B cell (primary cell): ENCODE measurements at regions not wholly inside any gene's neighbourhood (a gene's known extent, or its start where the extent isn't known, plus 50 kb on each side); places are given as distances from the start of the nearest gene placed in this dataset.

ENCODE experiments used
- ATAC-seq: fragments of 200-7000 bp; cut with Tn5 transposase; one replicate; pipeline ENCODE4 v1.10.0; 2021; ENCODE audit warnings: low read depth, mild to moderate bottlenecking, moderate number of reproducible peaks, moderate library complexity
- CTCF ChIA-PET: fragments of 350-600 bp; sonication (Branson Sonifier 250); formaldehyde crosslinking; loops from one replicate; lab custom pipeline; 2021; ENCODE audit warnings: antibody characterized with exemption, inconsistent platforms; lab: Charles Lee
- POLR2A ChIA-PET: fragments of 350-600 bp; sonication (Branson Sonifier 250); formaldehyde crosslinking; loops from one replicate; lab custom pipeline; 2021; ENCODE audit warnings: antibody characterized with exemption; lab: Charles Lee
- DNase-seq: peaks from one replicate; pipeline ENCODE4 v3.0.0; 2013
- H2AFZ ChIP-seq: 2 replicates; pipeline ENCODE4 v1.6.1; 2012; ENCODE audit warnings: mild to moderate bottlenecking, low read depth, low read length; ENCODE audit not compliant: insufficient read depth, poor library complexity, severe bottlenecking
- H3K27ac ChIP-seq, 2 donors: 1 replicate in 1 of 2; 2 replicates in 1 of 2; pipeline ENCODE4 v1.5.1; 2012 to 2013; ENCODE audit warnings: low read length in 2 of 2, mild to moderate bottlenecking in 2 of 2, moderate library complexity in 1 of 2
- H3K27me3 ChIP-seq, 4 experiments: fragments of 200-600 bp in 1 of 4; sonication (generic) in 1 of 4; replicated peaks in 1 of 4; 1 replicate in 2 of 4; 2 replicates in 2 of 4; pipeline versions ENCODE4 v1.6.1 to v1.7.0; 2013 to 2016; ENCODE audit warnings: low read length in 3 of 4, mild to moderate bottlenecking in 2 of 4, mixed read lengths in 1 of 4, moderate library complexity in 1 of 4; ENCODE audit not compliant: insufficient read depth in 4 of 4, control insufficient read depth in 3 of 4; ENCODE audit errors: control extremely low read depth in 1 of 4
- H3K36me3 ChIP-seq, 2 experiments: replicated peaks in 1 of 2; 1 replicate in 1 of 2; 2 replicates in 1 of 2; pipeline versions ENCODE4 v1.6.1 to v1.7.1; 2013; ENCODE audit warnings: low read length in 1 of 2; ENCODE audit not compliant: insufficient read depth in 2 of 2, control insufficient read depth in 1 of 2; ENCODE audit errors: control extremely low read depth in 1 of 2, extremely low read depth in 1 of 2
- H3K4me1 ChIP-seq, 2 donors: fragments of 200-600 bp in 1 of 2; sonication (generic) in 1 of 2; 1 replicate in 1 of 2; 2 replicates in 1 of 2; pipeline versions ENCODE4 v1.5.1 to v1.6.1; 2013 to 2017; ENCODE audit warnings: low read length in 2 of 2; ENCODE audit not compliant: control insufficient read depth in 2 of 2, insufficient read depth in 2 of 2
- H3K4me2 ChIP-seq: replicated peaks from 2 replicates; pipeline ENCODE3; 2012; ENCODE audit warnings: mild to moderate bottlenecking, low read depth, low read length; ENCODE audit not compliant: poor library complexity, severe bottlenecking
- H3K4me3 ChIP-seq, 5 experiments: fragments of 200-600 bp in 1 of 5; sonication (generic) in 1 of 5; 1 replicate in 3 of 5; 2 replicates in 2 of 5; pipeline versions ENCODE4 v1.5.1 to v1.7.0; 2011 to 2016; ENCODE audit warnings: low read length in 4 of 5, mild to moderate bottlenecking in 4 of 5, low read depth in 2 of 5, control low read depth in 1 of 5, moderate library complexity in 1 of 5; ENCODE audit not compliant: insufficient read depth in 1 of 5; ENCODE audit errors: control extremely low read depth in 1 of 5, extremely low read depth in 1 of 5
- H3K79me2 ChIP-seq: fragments of 200-600 bp; sonication (generic); one replicate; pipeline ENCODE4 v1.6.0; 2016; ENCODE audit warnings: low read length; ENCODE audit not compliant: control insufficient read depth, insufficient read depth
- H3K9ac ChIP-seq: fragments of 200-600 bp; sonication (generic); 2 replicates; pipeline ENCODE4 v1.6.1; 2017; ENCODE audit warnings: mild to moderate bottlenecking, low read length, moderate library complexity
- H3K9me3 ChIP-seq, 3 donors: one replicate each; pipeline versions ENCODE4 v1.6.1 to v1.7.1; 2013; ENCODE audit warnings: low read length in 2 of 3; ENCODE audit not compliant: control insufficient read depth in 2 of 3, insufficient read depth in 1 of 3; ENCODE audit errors: control extremely low read depth in 1 of 3
- H4K20me1 ChIP-seq: 2 replicates; pipeline ENCODE4 v1.6.0; 2012; ENCODE audit warnings: mild to moderate bottlenecking, low read length; ENCODE audit not compliant: insufficient read depth, control insufficient read depth, poor library complexity, severe bottlenecking
- H3K27ac Mint-ChIP-seq: one replicate; pipeline ENCODE4 v1.8.0; 2021; ENCODE audit warnings: mixed read lengths
- H3K27me3 Mint-ChIP-seq: one replicate; pipeline ENCODE4 v1.8.0; 2021; ENCODE audit warnings: mixed read lengths
- H3K4me1 Mint-ChIP-seq: one replicate; pipeline ENCODE4 v1.8.0; 2021; ENCODE audit warnings: mixed read lengths
- H3K4me3 Mint-ChIP-seq: one replicate; pipeline ENCODE4 v1.8.0; 2021; ENCODE audit warnings: mixed read lengths
- H3K9me3 Mint-ChIP-seq: one replicate; pipeline ENCODE4 v1.8.0; 2022; ENCODE audit warnings: mixed read lengths; ENCODE audit not compliant: insufficient read depth
- EZH2 ChIP-seq: IDR thresholded peaks from 2 replicates; pipeline ENCODE4 v1.6.1; 2012; ENCODE audit warnings: borderline replicate concordance, low read depth, mild to moderate bottlenecking, moderate library complexity, low read length; ENCODE audit not compliant: insufficient read depth, poor library complexity, severe bottlenecking
- WGBS: methylation state at CpG from one replicate; pipeline ENCODE4 v1.1.5; 2013; ENCODE audit warnings: missing lambda C conversion rate; ENCODE audit not compliant: insufficient coverage; 5-methylcytosine and 5-hydroxymethylcytosine counted together
- intact Hi-C: fragments of 100-400 bp; cut with micrococcal nuclease; formaldehyde crosslinking; loops from one replicate; pipeline ENCODE4 v1.10.0; 2022
- TF ChIP-seq, protein P1 (sequence below): fragments of 200-600 bp; IDR thresholded peaks from one replicate; pipeline ENCODE4 v1.8.0; 2022; ENCODE audit warnings: antibody characterized with exemption, mild to moderate bottlenecking

- TF ChIP-seq, protein P1, sequence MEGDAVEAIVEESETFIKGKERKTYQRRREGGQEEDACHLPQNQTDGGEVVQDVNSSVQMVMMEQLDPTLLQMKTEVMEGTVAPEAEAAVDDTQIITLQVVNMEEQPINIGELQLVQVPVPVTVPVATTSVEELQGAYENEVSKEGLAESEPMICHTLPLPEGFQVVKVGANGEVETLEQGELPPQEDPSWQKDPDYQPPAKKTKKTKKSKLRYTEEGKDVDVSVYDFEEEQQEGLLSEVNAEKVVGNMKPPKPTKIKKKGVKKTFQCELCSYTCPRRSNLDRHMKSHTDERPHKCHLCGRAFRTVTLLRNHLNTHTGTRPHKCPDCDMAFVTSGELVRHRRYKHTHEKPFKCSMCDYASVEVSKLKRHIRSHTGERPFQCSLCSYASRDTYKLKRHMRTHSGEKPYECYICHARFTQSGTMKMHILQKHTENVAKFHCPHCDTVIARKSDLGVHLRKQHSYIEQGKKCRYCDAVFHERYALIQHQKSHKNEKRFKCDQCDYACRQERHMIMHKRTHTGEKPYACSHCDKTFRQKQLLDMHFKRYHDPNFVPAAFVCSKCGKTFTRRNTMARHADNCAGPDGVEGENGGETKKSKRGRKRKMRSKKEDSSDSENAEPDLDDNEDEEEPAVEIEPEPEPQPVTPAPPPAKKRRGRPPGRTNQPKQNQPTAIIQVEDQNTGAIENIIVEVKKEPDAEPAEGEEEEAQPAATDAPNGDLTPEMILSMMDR: no peak
- no peak for TF ChIP-seq EZH2
- CTCF ChIA-PET: interaction anchor here (0.6 to 2.6 kb wide), 2 partner anchors 15 to 597 kb away, joined by 3 to 13 read pairs; no protein-coding TSS in a partner anchor
- ATAC-seq (no peak), DNase-seq (no peak)
- Mint-ChIP-seq H3K4me1 (peaks cover 4% of the 10 kb centered on the region), H3K9me3 (no peaks in the 10 kb centered on the region), H3K4me3 (no peak overlapping the region), H3K27ac (no peak overlapping the region), H3K27me3 (peaks cover 17% of the 10 kb centered on the region)
- intact Hi-C loops: no loop called here
- peaks cover 0 to 6% of the 10 kb centered on the region in 2 donors for H3K4me1 ChIP-seq
- H3K27me3 ChIP-seq: peaks cover 0 to 6% (median 1%) of the 10 kb centered on the region in 4 experiments
- H3K4me2 ChIP-seq: no peak overlapping the region
- no peak overlapping the region for H3K27ac ChIP-seq
- H3K79me2 ChIP-seq: no peaks in the 10 kb centered on the region
- H3K4me3 ChIP-seq: no peak overlapping the region
- H3K9ac ChIP-seq: no peak overlapping the region
- no peak overlapping the region for H2AFZ ChIP-seq
- no peaks in the 10 kb centered on the region for H3K36me3 ChIP-seq
- POLR2A ChIA-PET: no interaction called here
- peaks cover 0 to 12% (median 0%) of the 10 kb centered on the region in 3 donors for H3K9me3 ChIP-seq
- H4K20me1 ChIP-seq: no peaks in the 10 kb centered on the region
- 95% methylated on average over 25 of the region's 32 CpGs for WGBS
Observed at GRCh38 chr9:81506941-81507864, 182.1 kb downstream of the TLE1 start.

DNA sequence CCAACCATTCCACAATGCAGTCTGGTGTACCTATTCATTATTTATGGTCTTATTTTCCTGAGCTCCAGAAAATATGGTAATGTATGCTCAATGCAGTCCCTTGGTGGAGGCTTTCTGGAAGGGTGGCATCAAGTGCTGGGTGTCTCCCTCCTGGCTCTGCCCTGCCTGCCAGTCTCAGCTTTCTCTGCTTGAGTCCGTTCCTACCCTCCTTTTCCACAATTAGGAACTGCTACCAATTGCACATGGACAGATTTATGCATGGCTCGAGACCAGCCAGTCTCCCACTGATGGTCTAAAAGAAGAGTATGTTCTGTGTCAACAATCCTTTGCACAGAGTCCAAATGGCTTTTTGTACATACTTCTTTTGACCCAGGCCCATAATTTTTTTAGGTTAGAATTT, 189.8 kb downstream of the TLE1 start:
- Histone ChIP-seq H3K9ac (no peak overlapping the region), H3K36me3 (no peaks in the 10 kb centered on the region), H2AFZ (no peak overlapping the region), H3K79me2 (no peaks in the 10 kb centered on the region), H3K27ac (no peak overlapping the region), H3K4me2 (no peak overlapping the region), H3K9me3 (no peaks in the 10 kb centered on the region), H3K27me3 (no peaks in the 10 kb centered on the region), H3K4me1 (no peaks in the 10 kb centered on the region), H3K4me3 (no peak overlapping the region), H4K20me1 (no peaks in the 10 kb centered on the region)
- ATAC-seq (no peak), DNase-seq (no peak)
- Mint-ChIP-seq H3K27ac (no peak overlapping the region), H3K9me3 (no peaks in the 10 kb centered on the region), H3K4me1 (no peaks in the 10 kb centered on the region), H3K4me3 (no peak overlapping the region), H3K27me3 (peaks cover 5% of the 10 kb centered on the region)
- CTCF ChIA-PET: interaction anchor here (1.4 kb wide), 1 partner anchor 187 kb away, joined by 3 read pairs; no protein-coding TSS in a partner anchor
- TF ChIP-seq, protein P1: no peak
- no peak for TF ChIP-seq EZH2
- intact Hi-C loops: no loop called here
- no CpG with 5 or more reads among the region's 2 CpGs for WGBS
- POLR2A ChIA-PET: no interaction called here
